ENCODE measurements at regions not wholly inside any gene's neighbourhood (a gene's known extent, or its start where the extent isn't known, plus 50 kb on each side); places are given as distances from the start of the nearest gene placed in this dataset.
"Not testable (repeated sequence)": the region's sequence is repeated elsewhere in the genome, so short reads cannot be mapped to it uniquely, and the experiment has no call there.

- no peak for DNase-seq (ENCODE audit: low read depth in 2 of 2, low spot score in 1 of 2)
These were observed 116.2 kb downstream of the GATA6 start for GRCh38 chr18:22285361-22286140.

GRCh38 chr18:22284581-22285360, 115.4 kb downstream of the GATA6 start:
- no peak for DNase-seq (ENCODE audit: low read depth in 2 of 2, low spot score in 1 of 2)

GRCh38 chr18:22283855-22284254, 114.5 kb downstream of the GATA6 start:
- not testable (repeated sequence) for DNase-seq (ENCODE audit: low read depth in 2 of 2, low spot score in 1 of 2)

DNA sequence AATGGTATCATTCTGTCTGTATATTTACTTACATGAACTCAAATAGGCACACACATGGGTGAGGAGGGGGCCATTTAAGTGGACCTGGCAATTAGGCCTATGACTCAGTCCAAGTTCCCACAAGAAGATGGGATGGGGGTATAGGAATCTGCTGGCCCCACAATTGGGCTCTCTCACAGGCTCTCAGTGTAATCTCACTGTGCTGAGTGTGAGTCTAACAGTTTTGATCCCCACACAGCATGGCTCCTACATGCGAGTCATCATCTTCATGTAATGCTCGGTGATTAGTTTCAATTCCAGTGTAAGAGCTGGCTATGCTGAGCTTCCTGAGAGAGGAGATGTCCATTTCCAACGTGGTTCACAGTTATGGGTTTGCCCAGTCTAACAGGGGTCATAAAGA, 114.0 kb downstream of the GATA6 start:
- no peak for DNase-seq (ENCODE audit: low read depth in 2 of 2, low spot score in 1 of 2)

DNA sequence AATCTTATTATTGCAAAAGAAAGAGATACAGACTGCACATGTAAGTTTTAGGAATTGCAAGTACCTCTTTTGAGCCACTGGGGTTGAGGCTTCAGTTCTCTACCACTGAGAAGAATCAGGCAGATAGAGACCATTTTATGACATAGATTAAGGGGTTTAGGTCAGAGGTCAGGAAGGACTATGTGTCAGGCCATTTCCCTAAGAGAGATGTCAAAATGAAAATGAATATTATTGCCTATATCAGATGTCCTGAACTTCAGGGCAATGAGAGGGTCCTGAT, 113.7 kb downstream of the GATA6 start:
- no peak for DNase-seq (ENCODE audit: low read depth in 2 of 2, low spot score in 1 of 2)

- no peak for DNase-seq (ENCODE audit: low read depth in 2 of 2, low spot score in 1 of 2)
These were observed 113.1 kb downstream of the GATA6 start for GRCh38 chr18:22282311-22283115.

GRCh38 chr18:22280453-22280750, 111.0 kb downstream of the GATA6 start:
- no peak for DNase-seq (ENCODE audit: low read depth in 2 of 2, low spot score in 1 of 2)

GRCh38 chr18:22279741-22280452, 110.5 kb downstream of the GATA6 start:
- DNase-seq (ENCODE audit: low read depth in 2 of 2, low spot score in 1 of 2), result no peak

DNA sequence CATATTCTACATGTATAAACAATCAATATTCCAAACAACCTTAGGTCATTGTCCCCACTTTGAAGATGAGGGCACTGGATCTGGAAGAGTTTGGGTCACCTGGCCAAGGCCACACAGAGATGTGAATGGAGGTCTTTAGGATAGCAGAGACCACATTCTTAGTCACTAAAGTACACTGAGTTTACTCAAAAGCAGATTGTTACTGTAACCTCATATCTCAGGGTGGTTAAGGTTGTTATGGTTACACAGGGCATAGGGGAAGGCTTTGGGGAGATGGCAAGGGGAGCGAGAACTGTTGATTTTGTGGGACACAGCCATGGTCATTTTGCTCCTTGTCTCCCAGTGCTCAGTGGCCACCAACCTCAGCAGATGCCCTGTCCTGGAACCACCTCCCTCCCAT, 109.4 kb downstream of the GATA6 start:
- no peak for DNase-seq (ENCODE audit: low read depth in 2 of 2, low spot score in 1 of 2)

GRCh38 chr18:22277758-22278157, 108.4 kb downstream of the GATA6 start:
- DNase-seq (ENCODE audit: low read depth in 2 of 2, low spot score in 1 of 2), result no peak

DNA sequence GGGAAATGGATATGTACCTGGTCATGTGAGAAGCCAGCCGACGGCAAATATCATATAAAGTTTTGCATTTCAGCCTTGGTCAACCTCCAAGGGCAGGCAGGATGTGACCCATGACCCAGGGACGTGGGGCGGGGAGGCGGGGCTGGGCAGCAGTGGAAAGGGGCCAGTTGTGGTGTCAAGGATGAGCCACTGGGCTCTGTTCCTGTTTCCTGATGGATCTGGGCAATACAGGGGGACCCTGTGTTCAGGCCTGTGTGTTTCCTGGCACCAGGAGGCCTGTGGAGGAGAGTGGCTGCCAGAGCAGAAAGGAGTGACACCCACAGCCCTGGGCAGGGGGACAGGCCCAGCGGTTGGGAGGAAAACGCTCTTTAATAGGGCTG, 106.9 kb downstream of the GATA6 start:
- no peak for DNase-seq (ENCODE audit: low read depth in 2 of 2, low spot score in 1 of 2)

- DNase-seq (ENCODE audit: low read depth in 2 of 2, low spot score in 1 of 2), result no peak
These were observed 106.4 kb downstream of the GATA6 start for GRCh38 chr18:22275706-22276333.

GRCh38 chr18:22273101-22274039, 104.0 kb downstream of the GATA6 start:
- no peak for DNase-seq (ENCODE audit: low read depth in 2 of 2, low spot score in 1 of 2)

DNA sequence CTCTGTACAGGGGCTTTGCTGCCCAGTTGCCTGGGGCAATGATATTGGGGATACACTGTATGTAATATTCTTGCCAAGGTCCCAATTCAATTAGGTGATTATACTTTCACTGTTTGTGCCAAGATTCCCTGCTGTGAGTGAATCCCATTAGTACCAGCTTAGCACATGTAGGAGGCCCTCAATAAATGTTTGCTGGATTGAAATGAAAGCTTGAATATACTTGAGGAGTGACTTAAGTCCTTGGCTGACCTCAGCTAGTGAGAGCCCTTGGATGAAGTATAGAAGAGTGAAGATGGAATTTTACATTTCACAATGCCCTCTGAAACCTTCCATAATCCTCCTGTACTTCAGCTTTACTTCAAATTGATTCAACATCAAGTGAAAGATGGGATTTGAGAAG, 102.9 kb downstream of the GATA6 start:
- no peak for DNase-seq (ENCODE audit: low read depth in 2 of 2, low spot score in 1 of 2)

GRCh38 chr18:22271030-22271429, 101.6 kb downstream of the GATA6 start:
- DNase-seq (ENCODE audit: low read depth in 2 of 2, low spot score in 1 of 2), result no peak

DNA sequence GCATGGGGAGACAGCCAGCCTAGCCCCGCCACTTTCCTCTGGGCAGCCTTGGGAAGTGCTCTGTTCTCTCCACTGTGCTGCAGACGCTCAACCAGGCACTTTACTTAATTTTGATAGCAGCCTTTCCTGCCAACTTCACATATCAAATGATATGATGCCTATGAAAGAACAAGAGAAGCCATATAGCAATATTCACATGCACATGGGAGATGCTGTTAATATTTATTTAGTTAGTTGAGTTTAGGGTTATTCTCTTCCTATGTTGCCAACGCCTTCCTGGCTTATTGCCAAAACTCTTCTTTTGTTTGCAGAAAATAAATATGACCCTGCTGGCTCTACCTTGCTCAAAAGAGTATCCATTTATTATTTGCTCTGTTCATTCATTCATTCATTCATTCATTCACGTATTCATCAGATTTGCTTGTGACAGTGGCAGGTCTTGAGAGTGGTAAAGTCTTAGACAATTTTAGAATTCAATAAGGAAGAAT, 99.3 kb downstream of the GATA6 start:
- DNase-seq (ENCODE audit: low read depth in 2 of 2, low spot score in 1 of 2), result no peak

DNA sequence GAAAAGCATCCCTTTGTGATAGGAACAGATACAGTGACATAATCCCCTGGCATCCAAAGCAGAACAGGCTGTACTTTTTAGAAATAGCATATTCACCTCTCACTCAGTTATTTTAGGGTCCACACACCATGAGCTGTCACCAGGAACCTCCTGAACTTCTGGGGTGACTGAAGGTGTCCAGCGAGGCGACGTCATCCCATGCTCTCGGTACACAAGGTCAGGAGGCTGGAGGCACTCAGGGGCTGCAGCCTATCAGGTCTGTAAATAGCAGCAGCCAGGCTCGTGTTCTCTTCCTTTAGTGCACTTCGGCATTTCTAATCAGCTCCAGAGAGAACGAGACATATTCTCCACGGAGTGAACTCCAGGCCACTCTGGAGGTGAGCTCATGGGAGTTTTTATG, 98.3 kb downstream of the GATA6 start:
- no peak for DNase-seq (ENCODE audit: low read depth in 2 of 2, low spot score in 1 of 2)

DNA sequence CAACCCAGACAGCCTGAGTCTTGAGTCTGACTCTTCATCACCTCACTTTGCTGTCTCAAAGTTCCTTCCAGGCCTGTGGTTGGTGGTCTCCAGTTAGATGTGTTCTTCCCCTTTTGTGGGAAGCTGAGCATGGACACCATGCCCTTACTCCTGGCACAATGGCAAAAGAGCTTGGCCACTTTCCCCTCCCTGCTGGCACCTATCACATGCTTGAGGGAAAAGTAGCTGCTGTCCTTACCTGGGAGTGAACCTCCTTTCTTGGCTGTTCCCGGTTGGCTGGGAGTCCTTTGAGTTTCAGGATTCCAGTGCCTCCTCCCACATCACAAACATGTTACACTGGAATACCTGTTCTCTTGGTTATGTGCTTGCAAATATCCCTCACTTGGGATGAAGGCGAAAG, 97.8 kb downstream of the GATA6 start:
- no peak for DNase-seq (ENCODE audit: low read depth in 2 of 2, low spot score in 1 of 2)

DNA sequence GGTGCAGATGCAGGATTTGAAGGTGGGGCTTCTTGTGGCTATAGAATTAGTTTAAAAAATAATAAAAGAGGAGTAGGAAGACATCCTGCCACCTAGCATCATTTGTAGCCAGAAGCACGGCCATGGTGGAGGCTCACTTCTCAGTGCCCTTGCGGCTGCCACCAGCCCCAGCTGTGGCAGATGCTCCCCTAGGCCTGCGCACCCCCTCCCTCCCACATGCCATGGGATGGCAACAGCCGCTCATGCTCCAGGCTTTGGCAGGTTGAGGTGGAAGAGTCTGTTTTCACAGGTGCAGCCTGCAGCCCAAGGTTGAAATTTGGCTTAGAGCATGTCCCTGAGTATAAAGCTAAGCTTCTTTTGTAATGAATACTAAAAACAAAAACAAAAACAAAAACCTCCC, 96.4 kb downstream of the GATA6 start:
- DNase-seq (ENCODE audit: low read depth in 2 of 2, low spot score in 1 of 2), result no peak
